GM10248 (cell line): ENCODE measurements at regions not wholly inside any gene's neighbourhood (a gene's known extent, or its start where the extent isn't known, plus 50 kb on each side); places are given as distances from the start of the nearest gene placed in this dataset.

Experiments
- CTCF ChIA-PET: fragments of 300-600 bp; sonication (Branson Sonifier 250); formaldehyde crosslinking; extraction: SDS; loops from one replicate; lab custom pipeline; 2021; ENCODE audit warnings: antibody characterized with exemption; lab: Yijun Ruan, JAX
- POLR2A ChIA-PET: fragments of 350-650 bp; sonication (Branson Sonifier 250); formaldehyde crosslinking; extraction: SDS; loops from one replicate; lab custom pipeline; 2020; ENCODE audit warnings: antibody characterized with exemption; lab: Yijun Ruan, JAX
- DNase-seq: peaks from one replicate; pipeline ENCODE4 v3.0.0; 2012; ENCODE audit errors: extremely low spot score
- TF ChIP-seq, protein P1 (sequence below): IDR thresholded peaks from 2 replicates; pipeline ENCODE4 v1.5.1; 2012; ENCODE audit warnings: mild to moderate bottlenecking, low read depth; ENCODE audit errors: extremely low read depth, missing control alignments, control extremely low read depth

DNA sequence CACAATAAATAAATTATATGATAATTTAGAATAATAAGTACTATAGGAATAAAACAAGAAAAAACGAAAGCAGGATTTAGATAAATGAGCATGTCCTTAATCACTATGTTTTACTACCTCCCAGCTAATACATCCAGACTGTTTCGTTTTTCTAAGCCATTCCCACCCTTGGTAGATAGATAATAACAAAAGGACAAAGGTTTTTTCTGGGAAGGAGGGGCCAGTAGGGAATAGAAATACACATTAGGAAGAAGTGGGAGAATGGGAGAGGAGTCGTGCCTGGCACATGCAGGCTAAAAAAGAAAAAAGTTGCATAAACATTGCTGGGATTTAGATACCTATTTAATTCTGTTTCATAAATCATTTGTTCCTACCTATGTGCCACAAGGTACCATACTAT lies 97.1 kb downstream of the MTX3 start:
- POLR2A ChIA-PET: no interaction called here
- TF ChIP-seq, protein P1, sequence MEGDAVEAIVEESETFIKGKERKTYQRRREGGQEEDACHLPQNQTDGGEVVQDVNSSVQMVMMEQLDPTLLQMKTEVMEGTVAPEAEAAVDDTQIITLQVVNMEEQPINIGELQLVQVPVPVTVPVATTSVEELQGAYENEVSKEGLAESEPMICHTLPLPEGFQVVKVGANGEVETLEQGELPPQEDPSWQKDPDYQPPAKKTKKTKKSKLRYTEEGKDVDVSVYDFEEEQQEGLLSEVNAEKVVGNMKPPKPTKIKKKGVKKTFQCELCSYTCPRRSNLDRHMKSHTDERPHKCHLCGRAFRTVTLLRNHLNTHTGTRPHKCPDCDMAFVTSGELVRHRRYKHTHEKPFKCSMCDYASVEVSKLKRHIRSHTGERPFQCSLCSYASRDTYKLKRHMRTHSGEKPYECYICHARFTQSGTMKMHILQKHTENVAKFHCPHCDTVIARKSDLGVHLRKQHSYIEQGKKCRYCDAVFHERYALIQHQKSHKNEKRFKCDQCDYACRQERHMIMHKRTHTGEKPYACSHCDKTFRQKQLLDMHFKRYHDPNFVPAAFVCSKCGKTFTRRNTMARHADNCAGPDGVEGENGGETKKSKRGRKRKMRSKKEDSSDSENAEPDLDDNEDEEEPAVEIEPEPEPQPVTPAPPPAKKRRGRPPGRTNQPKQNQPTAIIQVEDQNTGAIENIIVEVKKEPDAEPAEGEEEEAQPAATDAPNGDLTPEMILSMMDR: no peak
- no peak for DNase-seq
- CTCF ChIA-PET: no interaction called here

DNA sequence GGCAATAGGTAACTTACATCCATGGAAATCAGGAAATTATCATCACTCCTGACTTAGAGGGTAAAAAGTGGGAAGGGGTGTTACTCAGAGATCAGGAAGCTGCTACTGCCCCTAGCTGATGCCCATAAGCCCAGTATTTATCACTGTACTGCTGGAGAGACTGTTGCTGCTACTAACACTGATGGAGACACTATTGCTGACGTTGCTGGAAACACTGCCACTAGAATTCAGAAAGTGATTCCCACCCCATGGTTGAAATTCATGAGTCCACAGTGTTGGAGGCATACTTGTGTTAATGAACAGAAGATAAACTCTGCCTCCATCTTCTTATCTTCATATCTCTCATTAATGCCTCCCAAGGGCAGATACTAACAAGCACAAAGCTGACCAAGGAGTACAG lies 97.6 kb downstream of the MTX3 start:
- DNase-seq: no peak
- ChIA-PET CTCF (no interaction called here), POLR2A (no interaction called here)
- TF ChIP-seq, protein P1: no peak

DNA sequence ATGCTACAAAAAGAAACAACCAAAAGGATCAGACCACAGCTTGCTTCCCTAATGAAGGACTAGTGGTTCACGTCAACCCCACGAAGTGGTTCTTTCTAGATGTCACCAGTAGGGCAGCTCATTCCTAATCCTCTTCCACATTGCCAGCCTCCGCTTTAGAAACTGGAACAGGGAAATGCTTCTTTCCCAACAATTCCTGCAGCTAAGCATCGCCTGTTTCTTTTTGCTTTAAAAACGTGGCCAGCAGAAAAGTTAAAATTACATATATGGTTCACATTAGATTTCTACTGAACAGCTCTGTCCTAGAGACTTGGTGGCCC lies 100.2 kb downstream of the MTX3 start:
- ChIA-PET CTCF (interaction anchor here (2.0 kb wide), 1 partner anchor 12 kb away, joined by 6 read pairs; no protein-coding TSS in a partner anchor), POLR2A (no interaction called here)
- TF ChIP-seq, protein P1: no peak
- DNase-seq: no peak

DNA sequence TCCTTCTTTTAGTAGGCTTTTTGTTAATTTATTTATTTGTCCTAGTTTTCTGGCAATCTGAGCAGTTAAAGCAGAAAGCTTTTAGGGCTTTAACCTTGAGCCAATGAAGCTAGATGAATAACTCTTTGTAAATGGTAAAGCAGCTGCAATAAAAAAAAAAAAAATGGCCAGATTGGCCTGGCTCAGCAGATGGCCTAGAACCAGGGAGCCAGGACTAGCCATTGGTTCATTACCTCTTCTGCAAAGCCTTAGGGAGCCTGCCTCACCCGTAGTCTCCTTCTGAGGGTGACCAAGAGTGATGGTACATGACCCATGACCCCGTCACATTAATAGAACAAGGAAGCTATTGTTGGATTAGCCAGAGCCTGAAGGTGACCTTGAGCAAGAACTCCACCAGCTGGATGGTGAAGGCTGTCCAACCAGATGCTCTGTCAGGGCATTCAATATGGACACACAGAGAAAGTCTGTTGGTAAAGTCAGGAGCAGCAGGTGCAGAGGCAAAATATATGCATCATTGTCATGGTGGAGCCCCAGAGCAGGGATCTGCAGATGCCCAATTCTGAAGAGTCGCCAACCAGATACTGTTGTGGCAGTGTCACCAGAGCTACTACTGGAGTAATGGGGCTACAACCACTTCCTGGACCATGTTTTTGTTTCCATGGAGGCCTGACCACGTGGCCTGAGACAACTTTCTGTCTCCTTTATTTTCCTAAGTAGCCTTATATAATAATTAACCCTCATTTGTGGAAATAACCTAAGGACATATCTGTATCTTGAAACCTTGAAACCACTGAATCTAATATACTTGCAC lies 100.7 kb downstream of the MTX3 start:
- no peak for DNase-seq
- TF ChIP-seq, protein P1: no peak
- ChIA-PET POLR2A (no interaction called here), CTCF (interaction anchor here (2.0 kb wide), 1 partner anchor 12 kb away, joined by 6 read pairs; no protein-coding TSS in a partner anchor)

DNA sequence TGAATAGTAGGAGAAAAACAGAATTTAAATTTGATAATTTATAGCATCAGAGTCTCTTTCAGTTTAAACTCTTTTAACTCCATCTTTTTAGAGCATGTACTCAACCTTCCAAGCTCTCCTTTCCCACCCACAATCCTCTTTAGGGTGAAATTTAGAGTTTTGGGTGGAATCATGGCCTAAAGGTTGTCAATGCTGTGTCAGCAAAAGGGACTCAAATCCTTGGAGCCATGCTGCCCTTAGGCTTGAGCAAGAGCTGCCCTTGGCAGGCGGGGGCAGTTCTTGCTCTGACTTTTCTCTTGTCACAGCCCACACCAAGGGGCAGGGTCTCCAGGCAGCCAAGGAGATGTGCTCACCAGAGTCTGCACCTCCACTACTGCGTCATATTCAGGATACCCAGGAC lies 102.4 kb downstream of the MTX3 start:
- ChIA-PET POLR2A (no interaction called here), CTCF (interaction anchor here (1.4 kb wide), 1 partner anchor 195 kb away, joined by 8 read pairs; no protein-coding TSS in a partner anchor)
- TF ChIP-seq, protein P1: no peak
- no peak for DNase-seq

DNA sequence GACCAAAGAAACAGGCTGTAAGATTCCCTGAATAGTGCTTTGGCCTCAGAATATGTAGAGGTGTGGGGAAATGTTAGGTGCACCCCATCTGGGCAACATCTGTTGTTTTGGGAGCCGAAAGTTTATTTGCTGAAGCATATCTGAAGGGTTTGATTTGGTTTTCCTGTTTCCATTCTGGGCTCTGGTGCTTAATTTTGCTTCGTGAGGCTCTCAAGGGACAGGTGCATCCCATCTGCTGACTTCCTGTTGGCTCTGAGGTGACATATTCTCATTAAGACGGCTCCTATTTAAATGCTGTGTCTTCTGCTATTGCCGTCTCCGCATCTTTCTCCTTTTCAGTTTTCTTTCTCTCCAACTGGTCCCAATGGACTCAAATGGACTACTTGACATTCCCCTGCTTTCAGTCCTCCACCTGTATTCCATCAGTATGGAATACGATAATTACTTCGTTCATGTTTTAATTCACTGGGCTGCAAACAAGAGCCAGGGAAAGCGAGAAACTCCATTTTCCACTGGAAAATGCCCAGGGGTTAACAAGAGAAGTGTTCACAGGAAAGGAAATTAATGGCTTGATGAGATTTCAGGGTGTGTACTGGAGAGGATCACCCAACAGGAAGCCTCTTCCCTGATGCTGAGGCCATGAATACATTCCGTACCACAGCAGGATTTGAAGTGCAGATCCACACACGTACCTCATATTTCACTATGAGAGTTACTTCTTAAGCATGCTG lies 104.0 kb downstream of the MTX3 start:
- DNase-seq: no peak
- TF ChIP-seq, protein P1: no peak
- ChIA-PET POLR2A (no interaction called here), CTCF (interaction anchor here (1.4 kb wide), 1 partner anchor 196 kb away, joined by 8 read pairs; no protein-coding TSS in a partner anchor)
